GM19467 (cell line): ENCODE measurements at regions not wholly inside any gene's neighbourhood (a gene's known extent, or its start where the extent isn't known, plus 50 kb on each side); places are given as distances from the start of the nearest gene placed in this dataset.

Experiments used
- ATAC-seq: cut with Tn5 transposase; IDR thresholded peaks from one replicate; pipeline ENCODE4 v1.9.1; 2021; ENCODE audit warnings: mild to moderate bottlenecking, moderate library complexity; ENCODE audit not compliant: unreplicated experiment

DNA sequence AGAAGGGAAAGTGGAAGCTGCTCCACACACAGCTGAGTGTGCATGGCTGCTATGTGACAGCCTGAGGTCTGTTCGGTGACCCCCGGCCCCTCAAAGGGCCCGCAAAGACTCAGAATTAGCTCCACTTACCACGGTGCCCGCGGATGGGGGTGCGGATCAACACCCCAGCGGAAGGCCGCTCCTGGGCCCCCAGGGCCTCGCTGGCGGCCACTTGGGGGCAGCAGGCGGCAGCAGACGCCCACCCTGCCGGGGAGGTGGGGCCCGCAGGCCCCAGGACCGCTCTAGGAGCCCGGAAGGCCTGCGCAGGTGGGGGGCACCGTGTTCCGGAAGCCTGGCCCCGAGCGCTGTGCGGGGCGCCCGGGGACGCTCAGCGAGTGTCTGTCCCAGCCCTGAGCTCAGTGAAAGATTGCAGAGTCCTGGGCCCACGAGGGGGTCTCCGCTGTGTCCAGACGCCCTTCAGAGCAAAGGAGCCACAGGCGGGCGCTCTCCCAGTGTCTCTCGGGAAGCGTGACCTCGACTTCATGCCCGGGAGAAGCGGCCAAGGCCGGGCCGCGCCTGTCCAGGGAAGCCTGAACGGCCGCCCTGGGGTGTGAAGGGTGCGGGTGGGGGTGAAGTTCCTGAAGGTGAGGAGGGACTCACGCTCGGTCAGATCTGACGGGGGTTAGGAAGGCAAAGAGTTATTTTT is 118.7 kb downstream of the VAPA start:
- ATAC-seq: no peak

- no peak for ATAC-seq
Measured at GRCh38 chr18:10033016-10033399, 119.2 kb downstream of the VAPA start.

DNA sequence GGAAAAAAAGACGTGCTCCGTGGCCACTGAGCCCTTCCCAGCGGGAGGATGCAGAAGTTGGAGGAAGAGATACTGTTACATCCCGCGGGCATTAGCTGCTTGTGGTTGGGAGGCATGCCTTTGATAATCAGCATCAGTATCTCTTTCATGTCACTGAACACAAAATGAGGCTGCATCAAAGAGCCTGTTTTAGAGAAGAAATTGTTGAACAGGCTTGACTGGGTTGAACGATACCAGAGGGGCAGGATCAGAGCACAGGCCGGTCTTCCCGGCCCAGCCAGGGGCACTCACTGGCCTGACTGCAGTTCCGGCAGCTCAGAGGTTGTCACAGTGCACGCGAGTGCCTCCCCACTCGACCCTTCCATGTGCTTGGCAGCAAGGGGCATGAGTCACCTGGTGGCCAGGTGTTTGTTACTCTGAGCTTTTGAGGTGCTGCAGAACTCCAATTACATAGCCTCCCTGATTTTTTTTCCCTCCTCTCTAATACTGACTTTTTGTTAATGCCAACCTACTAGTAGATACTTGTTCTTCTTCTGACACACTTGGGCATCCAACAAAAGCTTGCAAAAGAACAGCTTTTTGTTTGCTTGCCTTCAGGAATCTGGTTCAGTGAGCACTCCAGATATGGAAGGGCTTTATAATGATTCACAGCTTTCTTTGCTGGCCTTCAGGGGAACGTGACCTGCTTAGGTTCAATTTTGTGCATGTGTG is 121.6 kb downstream of the VAPA start:
- no peak for ATAC-seq

GRCh38 chr18:10036479-10036878 is 122.7 kb downstream of the VAPA start:
- no peak for ATAC-seq

DNA sequence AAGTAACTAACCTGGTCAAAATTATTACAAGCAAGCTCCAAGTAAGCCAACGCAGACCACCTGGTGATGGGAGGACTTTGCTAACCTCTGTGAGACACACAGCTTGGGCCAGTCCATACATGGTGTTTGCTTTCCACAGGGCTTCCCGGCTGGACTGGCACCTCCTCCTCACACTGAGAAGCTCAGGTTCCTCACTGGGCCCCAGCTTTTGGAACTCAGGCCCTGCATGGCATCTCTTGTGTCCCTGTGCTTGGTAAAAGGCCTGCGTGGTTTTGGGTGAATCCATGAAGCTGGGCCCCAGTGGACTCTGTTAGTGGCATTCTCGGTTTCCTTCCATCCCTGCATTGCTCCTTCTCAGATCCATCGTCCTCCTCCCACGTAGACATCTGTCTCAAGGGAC is 123.4 kb downstream of the VAPA start:
- ATAC-seq: no peak

GRCh38 chr18:10038268-10038667 is 124.5 kb downstream of the VAPA start:
- ATAC-seq: no peak

GRCh38 chr18:10040287-10041011 is 126.6 kb downstream of the VAPA start:
- no peak for ATAC-seq

DNA sequence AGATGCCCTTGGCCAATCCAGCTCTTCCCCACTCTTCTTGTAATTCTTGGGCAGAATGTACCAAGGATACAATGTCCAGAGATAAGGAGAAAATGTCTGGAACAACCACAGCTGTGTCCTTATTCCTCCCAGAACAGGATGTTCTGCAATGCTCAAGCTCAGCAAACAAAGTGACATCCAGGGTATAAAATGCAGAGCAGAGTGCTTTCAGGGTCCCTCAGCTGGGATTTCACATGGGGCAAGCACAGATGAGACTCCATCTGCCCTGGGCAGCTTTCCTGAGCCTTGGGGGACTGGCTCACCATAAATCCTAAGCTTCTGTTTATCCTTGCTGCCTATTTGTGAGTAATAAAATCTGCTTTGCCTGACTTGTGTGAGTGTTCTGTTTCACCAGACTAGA is 127.4 kb downstream of the VAPA start:
- no peak for ATAC-seq

- ATAC-seq: no peak
Measured at GRCh38 chr18:10042492-10042891, 128.7 kb downstream of the VAPA start.

DNA sequence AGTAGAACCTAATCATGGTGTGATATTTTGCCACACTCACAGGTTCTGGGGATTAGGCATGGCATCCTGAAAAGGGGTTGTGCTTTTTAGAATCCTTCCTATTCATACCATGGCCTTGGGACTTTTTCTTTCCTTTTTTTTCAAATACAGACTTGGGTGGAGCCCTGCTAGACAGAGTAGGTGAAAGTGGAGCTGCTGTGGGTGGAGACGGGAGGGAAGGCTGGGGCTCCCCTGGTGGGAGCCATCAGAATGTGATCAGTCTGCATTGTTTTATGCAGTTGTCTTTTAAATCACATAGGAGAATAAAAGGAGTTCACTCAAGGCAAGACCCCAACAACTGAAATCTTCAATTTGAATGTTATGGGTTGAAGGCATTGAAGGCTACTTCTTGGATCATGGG is 130.2 kb downstream of the VAPA start:
- ATAC-seq: no peak

DNA sequence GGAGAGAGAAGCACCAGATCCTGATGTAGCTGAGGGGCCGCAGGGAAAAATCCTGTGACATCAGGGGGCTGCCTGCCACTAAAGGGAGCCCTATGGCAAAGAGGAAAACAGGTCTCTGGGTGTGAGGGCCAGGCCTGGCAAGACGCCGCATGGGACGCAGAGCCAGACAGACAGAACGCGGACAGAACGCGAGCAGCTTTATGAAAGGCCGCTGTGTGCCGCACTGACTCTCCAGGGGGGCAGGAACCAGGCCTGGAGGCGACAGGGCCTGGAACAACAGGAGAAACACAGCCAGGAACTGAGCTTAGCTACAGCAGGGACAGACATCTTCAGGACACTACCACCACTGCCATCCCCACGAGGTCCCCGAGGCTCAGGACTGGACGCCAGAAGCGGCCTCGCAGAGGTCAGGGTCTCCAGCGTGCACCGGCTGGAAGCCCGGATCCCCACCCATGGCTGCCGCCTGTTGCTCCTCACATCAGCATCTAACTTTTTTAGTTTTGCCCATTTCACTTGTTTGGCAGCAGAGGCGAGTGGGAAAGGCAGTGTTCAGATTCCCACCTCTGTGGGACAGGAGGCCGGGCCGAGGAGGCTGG is 131.6 kb downstream of the VAPA start:
- ATAC-seq: no peak

GRCh38 chr18:10046178-10046807 is 132.5 kb downstream of the VAPA start:
- ATAC-seq: no peak

GRCh38 chr18:10047237-10047636 is 133.4 kb downstream of the VAPA start:
- no peak for ATAC-seq

- no peak for ATAC-seq
Measured at GRCh38 chr18:10049747-10050146, 135.9 kb downstream of the VAPA start.

GRCh38 chr18:10050956-10051355 is 137.1 kb downstream of the VAPA start:
- no peak for ATAC-seq

DNA sequence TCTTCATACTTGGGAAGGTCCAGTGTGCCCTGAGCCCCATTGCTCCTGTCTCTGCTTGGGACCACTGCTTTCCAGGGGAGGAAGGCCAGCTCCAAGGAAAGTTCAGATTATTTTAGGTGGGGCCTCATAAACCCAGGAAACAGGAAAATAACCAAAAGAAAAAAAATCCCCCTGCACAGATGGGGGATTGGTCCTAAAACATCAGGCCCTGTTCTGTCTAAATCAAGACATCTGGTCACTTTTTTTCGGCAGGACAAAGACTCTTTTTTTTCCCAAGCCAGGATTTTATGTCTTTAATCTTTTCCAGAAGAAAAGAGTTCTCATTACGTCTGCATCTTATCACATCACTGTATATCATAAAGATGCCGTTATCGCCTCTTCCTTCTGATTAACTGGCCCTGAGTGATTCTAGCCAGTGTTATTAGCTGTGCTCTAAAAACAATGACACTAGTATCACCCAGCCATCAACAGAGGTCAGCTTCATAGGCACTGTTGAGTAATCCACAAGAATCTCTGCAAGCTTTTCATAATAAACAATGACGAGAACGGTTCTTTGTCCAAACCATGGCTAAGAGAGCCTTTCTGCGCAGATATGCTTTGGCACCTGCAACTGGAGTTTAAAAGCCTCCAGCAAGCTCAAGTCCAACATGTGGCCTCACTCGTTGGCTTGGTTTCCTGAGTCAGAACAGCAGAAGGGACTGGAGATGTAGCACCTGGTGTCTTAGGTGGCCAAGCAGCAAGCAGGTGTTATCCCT is 138.2 kb downstream of the VAPA start:
- ATAC-seq: no peak

DNA sequence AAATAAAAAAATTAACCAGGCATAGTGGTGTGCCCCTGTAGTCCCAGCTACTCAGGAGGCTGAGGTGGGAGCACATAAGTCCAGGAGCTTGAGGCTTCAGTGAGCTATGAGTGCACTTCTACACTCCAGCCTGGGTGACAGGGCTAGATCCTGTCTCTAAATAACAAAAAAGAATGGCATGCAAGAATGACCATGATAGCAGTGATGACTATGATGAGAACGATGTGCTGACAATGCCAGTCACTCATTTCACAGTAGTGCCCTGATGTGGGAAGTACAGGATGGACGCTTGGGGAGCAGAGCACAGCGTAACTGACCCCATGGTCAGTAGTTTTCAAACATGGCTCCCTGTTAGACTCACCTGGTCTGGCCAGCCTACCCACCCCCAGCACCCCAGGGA is 139.1 kb downstream of the VAPA start:
- ATAC-seq: no peak

DNA sequence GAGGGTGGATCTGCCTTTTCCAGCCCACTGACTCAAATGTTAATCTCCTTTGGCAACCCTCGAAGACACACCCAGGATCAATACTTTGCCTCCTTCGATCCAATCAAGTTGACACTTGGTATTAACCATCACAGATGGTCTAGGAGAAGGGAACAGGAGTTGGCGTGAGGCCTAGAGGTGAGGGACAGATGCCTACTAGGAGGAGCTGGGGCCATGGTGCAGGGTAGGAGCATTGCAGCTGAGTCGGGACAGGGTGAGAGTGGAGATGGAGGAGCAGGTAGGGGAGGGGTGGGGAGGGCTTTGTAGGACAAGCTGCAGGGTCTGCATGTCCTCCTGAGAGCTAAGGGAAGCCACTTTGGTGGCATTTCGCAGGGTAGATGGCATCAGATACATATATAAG is 140.0 kb downstream of the VAPA start:
- ATAC-seq: no peak

DNA sequence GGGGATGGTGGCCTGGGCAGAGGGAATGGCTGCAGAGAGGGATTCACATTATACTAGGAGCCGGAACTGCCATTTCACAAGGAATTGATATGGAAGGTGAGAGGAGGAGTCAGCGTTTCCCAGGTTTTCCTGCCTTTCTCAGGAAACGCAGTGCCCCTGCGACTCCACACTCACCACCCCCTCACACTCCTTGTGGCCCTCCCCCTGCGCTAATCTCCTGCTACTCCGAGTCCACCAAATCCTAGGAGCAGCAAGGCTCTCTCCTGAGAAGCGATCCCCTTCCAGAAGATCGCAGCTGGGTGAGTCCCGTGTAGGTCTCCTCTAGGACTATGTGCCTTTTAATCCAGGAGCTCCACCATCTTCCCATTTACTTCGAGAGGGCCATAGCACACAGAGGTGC is 140.6 kb downstream of the VAPA start:
- no peak for ATAC-seq

- no peak for ATAC-seq
Measured at GRCh38 chr18:10055125-10055750, 141.4 kb downstream of the VAPA start.
